ENCODE measurements at regions not wholly inside any gene's neighbourhood (a gene's known extent, or its start where the extent isn't known, plus 50 kb on each side); places are given as distances from the start of the nearest gene placed in this dataset.

DNA sequence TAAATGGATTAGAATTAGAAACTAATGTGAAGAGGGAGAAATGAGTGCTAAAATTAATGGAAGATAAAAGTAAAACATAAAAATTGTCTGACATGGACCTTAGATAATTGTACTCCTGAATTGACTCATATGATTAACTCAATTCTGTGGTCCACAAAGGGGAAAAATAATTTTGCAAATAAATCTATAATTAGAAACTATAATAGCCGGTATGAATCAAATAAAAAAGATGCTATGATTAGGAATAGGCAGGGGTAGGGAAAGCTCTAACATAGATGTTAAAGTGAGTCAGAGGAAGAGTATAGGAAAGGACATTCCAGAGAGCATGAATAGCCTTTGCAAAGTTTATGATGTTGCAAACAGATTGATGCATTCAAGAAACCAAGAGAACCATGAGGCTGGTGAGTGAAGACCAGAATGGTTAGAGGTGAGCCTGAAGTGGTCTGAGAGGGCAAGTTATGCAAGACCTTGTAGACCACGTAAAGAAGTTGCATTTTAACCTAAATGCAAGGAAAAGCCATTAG is 262.1 kb upstream of the CA10 start:
- TF ChIP-seq, protein P1, sequence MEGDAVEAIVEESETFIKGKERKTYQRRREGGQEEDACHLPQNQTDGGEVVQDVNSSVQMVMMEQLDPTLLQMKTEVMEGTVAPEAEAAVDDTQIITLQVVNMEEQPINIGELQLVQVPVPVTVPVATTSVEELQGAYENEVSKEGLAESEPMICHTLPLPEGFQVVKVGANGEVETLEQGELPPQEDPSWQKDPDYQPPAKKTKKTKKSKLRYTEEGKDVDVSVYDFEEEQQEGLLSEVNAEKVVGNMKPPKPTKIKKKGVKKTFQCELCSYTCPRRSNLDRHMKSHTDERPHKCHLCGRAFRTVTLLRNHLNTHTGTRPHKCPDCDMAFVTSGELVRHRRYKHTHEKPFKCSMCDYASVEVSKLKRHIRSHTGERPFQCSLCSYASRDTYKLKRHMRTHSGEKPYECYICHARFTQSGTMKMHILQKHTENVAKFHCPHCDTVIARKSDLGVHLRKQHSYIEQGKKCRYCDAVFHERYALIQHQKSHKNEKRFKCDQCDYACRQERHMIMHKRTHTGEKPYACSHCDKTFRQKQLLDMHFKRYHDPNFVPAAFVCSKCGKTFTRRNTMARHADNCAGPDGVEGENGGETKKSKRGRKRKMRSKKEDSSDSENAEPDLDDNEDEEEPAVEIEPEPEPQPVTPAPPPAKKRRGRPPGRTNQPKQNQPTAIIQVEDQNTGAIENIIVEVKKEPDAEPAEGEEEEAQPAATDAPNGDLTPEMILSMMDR (IDR thresholded peaks at IDR 0.05; ENCODE audit: low read depth, low read length), result no peak
- TF ChIP-seq EZH2phosphoT487 (IDR thresholded peaks at IDR 0.05; ENCODE audit: low read depth), result no peak
